Tibial nerve (tissue), 4 donors: ENCODE measurements at regions not wholly inside any gene's neighbourhood (a gene's known extent, or its start where the extent isn't known, plus 50 kb on each side); places are given as distances from the start of the nearest gene placed in this dataset.

Experiments used
- DNase-seq, 2 donors: peaks; one replicate each; pipeline ENCODE4 v3.0.0-alpha.2; 2019; ENCODE audit warnings: low spot score in 2 of 2
- H3K27ac ChIP-seq, 4 donors: fragments of 200-600 bp; sonication (generic) in 3 of 4; one replicate each; pipeline ENCODE4 v1.5.1; 2017 to 2019; ENCODE audit warnings: mild to moderate bottlenecking in 1 of 4
- H3K27me3 ChIP-seq, 2 donors: fragments of 200-600 bp; sonication (generic) in 1 of 2; one replicate each; pipeline versions ENCODE4 v1.5.1 to v1.6.0; 2017 to 2019
- H3K36me3 ChIP-seq, 3 donors: fragments of 200-600 bp; sonication (generic); one replicate each; pipeline ENCODE4 v1.5.1; 2018 to 2019
- H3K4me1 ChIP-seq, 4 donors: fragments of 200-600 bp; sonication (generic) in 3 of 4; one replicate each; pipeline ENCODE4 v1.5.1; 2017 to 2019
- H3K4me3 ChIP-seq, 4 donors: fragments of 200-600 bp; sonication (generic) in 3 of 4; one replicate each; pipeline ENCODE4 v1.5.1; 2017 to 2019; ENCODE audit warnings: mild to moderate bottlenecking in 1 of 4, moderate library complexity in 1 of 4
- H3K9me3 ChIP-seq, 4 donors: fragments of 200-600 bp; sonication (generic) in 3 of 4; one replicate each; pipeline ENCODE4 v1.5.1; 2017 to 2019
- CTCF ChIP-seq, 5 experiments: fragments of 200-600 bp in 3 of 5; fragments of 450-650 bp in 2 of 5; sonication (generic) in 3 of 5; IDR thresholded peaks; one replicate each; pipeline ENCODE4 v1.5.1; 2016 to 2019; ENCODE audit warnings: antibody characterized with exemption in 5 of 5, mild to moderate bottlenecking in 3 of 5, moderate library complexity in 2 of 5
- EP300 ChIP-seq, 2 donors: sonication (generic); formaldehyde crosslinking; IDR thresholded peaks; one replicate each; pipeline ENCODE4 v1.6.1; 2017; ENCODE audit warnings: antibody characterized with exemption in 2 of 2, mild to moderate bottlenecking in 1 of 2
- POLR2A ChIP-seq, 2 donors: fragments of 450-650 bp; IDR thresholded peaks; one replicate each; pipeline ENCODE4 v1.6.1; 2017; ENCODE audit warnings: antibody characterized with exemption in 2 of 2, mild to moderate bottlenecking in 2 of 2, moderate library complexity in 2 of 2
- WGBS, 2 donors: methylation state at CpG; one replicate each; pipeline ENCODE4 v1.1.5; 2018; 5-methylcytosine and 5-hydroxymethylcytosine counted together

- Histone ChIP-seq H3K27ac (no peak overlapping the region), H3K9me3 (peaks cover 0 to 3% (median 0%) of the 10 kb centered on the region in 4 donors), H3K4me1 (no peaks in the 10 kb centered on the region), H3K36me3 (no peaks in the 10 kb centered on the region), H3K4me3 (no peak overlapping the region), H3K27me3 (no peaks in the 10 kb centered on the region)
- no peak for TF ChIP-seq POLR2A (IDR thresholded peaks at IDR 0.05)
- no peak for TF ChIP-seq EP300 (IDR thresholded peaks at IDR 0.05)
- no peak for TF ChIP-seq CTCF (IDR thresholded peaks at IDR 0.05)
- DNase-seq = no peak
- WGBS, 2 donors = 40 to 45% methylated on average over 3 of the region's 3 CpGs
These were observed 909.1 kb downstream of the NCAM2 start for GRCh38 chr21:21907271-21907670.

- no peaks in the 10 kb centered on the region for H3K4me1 ChIP-seq
- H3K4me3 ChIP-seq = no peak overlapping the region
- 44 to 49% methylated on average over 2 of the region's 2 CpGs for WGBS, 2 donors
- H3K9me3 ChIP-seq = no peaks in the 10 kb centered on the region
- H3K36me3 ChIP-seq = no peaks in the 10 kb centered on the region
- H3K27me3 ChIP-seq = no peaks in the 10 kb centered on the region
- DNase-seq = no peak
- H3K27ac ChIP-seq = no peak overlapping the region
- no peak for TF ChIP-seq EP300 (IDR thresholded peaks at IDR 0.05)
These were observed 917.6 kb downstream of the NCAM2 start for GRCh38 chr21:21915816-21916215.

- H3K4me1 ChIP-seq = no peaks in the 10 kb centered on the region
- H3K4me3 ChIP-seq = no peak overlapping the region
- H3K9me3 ChIP-seq = no peaks in the 10 kb centered on the region
- H3K27ac ChIP-seq = no peak overlapping the region
- H3K27me3 ChIP-seq = no peaks in the 10 kb centered on the region
- no peak for DNase-seq
- WGBS, 2 donors = 54 to 58% methylated on average over 6 of the region's 6 CpGs
- no peaks in the 10 kb centered on the region for H3K36me3 ChIP-seq
- peak in 3 of 5 experiments; percentile 7 to 29 (median 18) for TF ChIP-seq CTCF (IDR thresholded peaks at IDR 0.05)
- TF ChIP-seq EP300 (IDR thresholded peaks at IDR 0.05) = no peak
- TF ChIP-seq POLR2A (IDR thresholded peaks at IDR 0.05) = no peak
These were observed 923.4 kb downstream of the NCAM2 start for GRCh38 chr21:21921410-21922232.

GRCh38 chr21:21929226-21929625 is 931.0 kb downstream of the NCAM2 start:
- H3K27ac ChIP-seq = no peak overlapping the region
- no peak overlapping the region for H3K4me3 ChIP-seq
- TF ChIP-seq EP300 (IDR thresholded peaks at IDR 0.05) (no peak), POLR2A (IDR thresholded peaks at IDR 0.05) (no peak), CTCF (IDR thresholded peaks at IDR 0.05) (no peak)
- H3K36me3 ChIP-seq = no peaks in the 10 kb centered on the region
- no peaks in the 10 kb centered on the region for H3K27me3 ChIP-seq
- WGBS, 2 donors = 60 to 76% methylated on average over 1 of the region's 1 CpG
- no peak for DNase-seq
- H3K4me1 ChIP-seq = no peaks in the 10 kb centered on the region
- H3K9me3 ChIP-seq = no peaks in the 10 kb centered on the region

GRCh38 chr21:21929789-21930188 is 931.6 kb downstream of the NCAM2 start:
- H3K36me3 ChIP-seq = no peaks in the 10 kb centered on the region
- no peaks in the 10 kb centered on the region for H3K9me3 ChIP-seq
- no peak overlapping the region for H3K4me3 ChIP-seq
- no peaks in the 10 kb centered on the region for H3K4me1 ChIP-seq
- 86 to 90% methylated on average over 4 of the region's 4 CpGs for WGBS, 2 donors
- H3K27ac ChIP-seq = no peak overlapping the region
- no peaks in the 10 kb centered on the region for H3K27me3 ChIP-seq
- no peak for TF ChIP-seq CTCF (IDR thresholded peaks at IDR 0.05)
- TF ChIP-seq POLR2A (IDR thresholded peaks at IDR 0.05) = no peak
- TF ChIP-seq EP300 (IDR thresholded peaks at IDR 0.05) = no peak
- DNase-seq = no peak
